SK-N-SH (cell line): ENCODE measurements at regions not wholly inside any gene's neighbourhood (a gene's known extent, or its start where the extent isn't known, plus 50 kb on each side); places are given as distances from the start of the nearest gene placed in this dataset.

ENCODE experiments used
- CTCF ChIP-seq: fragments of 200-600 bp; sonication (generic); IDR thresholded peaks from 2 replicates; pipeline ENCODE4 v1.6.1; 2017; ENCODE audit warnings: antibody characterized with exemption, mild to moderate bottlenecking, moderate library complexity
- RCOR1 ChIP-seq: fragments of 150-350 bp; IDR thresholded peaks from 2 replicates; pipeline ENCODE4 v1.6.1; 2017; ENCODE audit warnings: antibody characterized with exemption, low read length
- REST ChIP-seq: IDR thresholded peaks from 2 replicates; pipeline ENCODE4 v1.6.1; 2012; ENCODE audit warnings: mild to moderate bottlenecking, low read depth, low read length, moderate library complexity
- USF2 ChIP-seq: fragments of 150-350 bp; IDR thresholded peaks from 2 replicates; pipeline ENCODE4 v1.6.1; 2017; ENCODE audit warnings: antibody characterized with exemption, low read length, low read depth, borderline replicate concordance

- TF ChIP-seq USF2: no peak
- TF ChIP-seq RCOR1: no peak
- no peak for TF ChIP-seq CTCF
- TF ChIP-seq REST: no peak
These were observed 106.1 kb downstream of the RIN2 start for GRCh38 chr20:19864130-19864529.
